ENCODE measurements at regions not wholly inside any gene's neighbourhood (a gene's known extent, or its start where the extent isn't known, plus 50 kb on each side); places are given as distances from the start of the nearest gene placed in this dataset.

GRCh38 chr17:53896047-53896446, 73.3 kb downstream of the KIF2B start:
- TF ChIP-seq, protein P1, sequence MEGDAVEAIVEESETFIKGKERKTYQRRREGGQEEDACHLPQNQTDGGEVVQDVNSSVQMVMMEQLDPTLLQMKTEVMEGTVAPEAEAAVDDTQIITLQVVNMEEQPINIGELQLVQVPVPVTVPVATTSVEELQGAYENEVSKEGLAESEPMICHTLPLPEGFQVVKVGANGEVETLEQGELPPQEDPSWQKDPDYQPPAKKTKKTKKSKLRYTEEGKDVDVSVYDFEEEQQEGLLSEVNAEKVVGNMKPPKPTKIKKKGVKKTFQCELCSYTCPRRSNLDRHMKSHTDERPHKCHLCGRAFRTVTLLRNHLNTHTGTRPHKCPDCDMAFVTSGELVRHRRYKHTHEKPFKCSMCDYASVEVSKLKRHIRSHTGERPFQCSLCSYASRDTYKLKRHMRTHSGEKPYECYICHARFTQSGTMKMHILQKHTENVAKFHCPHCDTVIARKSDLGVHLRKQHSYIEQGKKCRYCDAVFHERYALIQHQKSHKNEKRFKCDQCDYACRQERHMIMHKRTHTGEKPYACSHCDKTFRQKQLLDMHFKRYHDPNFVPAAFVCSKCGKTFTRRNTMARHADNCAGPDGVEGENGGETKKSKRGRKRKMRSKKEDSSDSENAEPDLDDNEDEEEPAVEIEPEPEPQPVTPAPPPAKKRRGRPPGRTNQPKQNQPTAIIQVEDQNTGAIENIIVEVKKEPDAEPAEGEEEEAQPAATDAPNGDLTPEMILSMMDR (IDR thresholded peaks at IDR 0.05): no peak
- TF ChIP-seq POLR2A (IDR thresholded peaks at IDR 0.05): no peak

Data from uterus (tissue), 2 donors.